ENCODE measurements at regions not wholly inside any gene's neighbourhood (a gene's known extent, or its start where the extent isn't known, plus 50 kb on each side); places are given as distances from the start of the nearest gene placed in this dataset.

DNA sequence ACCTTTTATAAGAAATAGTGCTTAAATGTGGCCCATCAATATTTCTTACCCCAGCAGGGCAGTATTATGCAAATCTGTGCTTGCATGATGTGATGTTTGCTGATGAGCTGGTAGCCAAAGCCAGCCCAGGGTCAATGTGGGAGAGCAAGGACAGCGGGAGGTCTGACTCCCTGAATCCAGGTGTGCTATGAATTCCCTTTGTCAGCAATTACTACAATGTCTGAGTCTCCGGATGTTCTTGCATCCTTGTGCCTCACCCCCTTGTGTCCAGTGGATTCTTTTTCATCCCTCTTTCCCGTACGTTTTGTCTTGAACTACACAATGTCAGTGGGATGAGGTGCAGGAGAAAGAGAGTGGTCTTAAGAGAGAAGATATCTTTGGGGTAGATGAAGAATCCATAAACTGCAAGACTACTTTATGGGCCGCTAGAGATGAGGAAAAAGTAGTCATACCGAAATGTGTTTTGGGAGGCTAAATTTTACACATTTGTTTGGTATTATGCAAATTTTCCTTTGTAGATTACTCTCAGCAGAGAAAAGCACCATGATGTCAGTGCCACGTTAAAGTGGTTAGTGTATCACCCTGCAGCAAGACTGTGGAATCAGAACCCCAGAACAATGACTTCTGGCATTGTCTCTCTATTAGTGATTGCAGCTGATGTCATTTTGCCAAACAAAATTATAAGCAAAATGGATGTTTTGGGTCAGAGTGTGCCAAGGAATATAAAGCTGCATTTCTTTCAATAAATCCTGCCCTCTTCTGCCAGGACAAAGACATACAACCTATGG lies 53.5 kb upstream of the TSHZ3 start:
- no peak for DNase-seq

- DNase-seq = no peak
Observed at GRCh38 chr19:31406106-31406505, 56.9 kb upstream of the TSHZ3 start.

DNA sequence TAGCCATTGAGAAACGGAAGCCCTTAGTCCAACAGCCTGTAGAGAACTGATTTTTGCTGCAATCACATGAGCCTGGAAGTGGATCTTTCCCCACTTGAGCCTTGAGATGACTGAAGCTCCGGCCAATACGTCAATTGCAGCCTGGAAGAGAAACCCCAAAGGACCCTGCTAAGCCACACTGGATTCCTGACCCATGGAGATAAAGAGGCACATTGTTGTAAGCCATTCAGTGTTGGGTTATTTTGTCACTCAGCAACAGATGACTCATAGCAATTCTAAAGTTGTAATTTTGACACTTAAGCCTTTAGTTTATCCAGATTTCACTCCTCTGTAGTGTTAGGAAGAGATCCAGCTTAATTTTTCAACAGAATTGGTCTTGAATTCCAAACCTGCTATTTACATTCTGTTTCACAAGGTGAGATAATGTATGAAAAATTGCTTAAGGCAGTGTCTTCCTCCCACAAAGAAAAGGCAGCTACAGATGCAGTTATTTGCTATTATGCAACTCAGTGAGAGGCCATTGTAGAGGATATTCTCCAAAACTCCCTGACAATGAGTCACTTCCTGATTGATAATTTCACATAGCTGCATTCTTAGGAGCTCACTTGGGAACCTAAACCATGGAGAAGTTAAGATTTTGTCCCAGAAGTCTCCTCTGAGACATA lies 59.4 kb upstream of the TSHZ3 start:
- DNase-seq = peak; percentile 85

DNA sequence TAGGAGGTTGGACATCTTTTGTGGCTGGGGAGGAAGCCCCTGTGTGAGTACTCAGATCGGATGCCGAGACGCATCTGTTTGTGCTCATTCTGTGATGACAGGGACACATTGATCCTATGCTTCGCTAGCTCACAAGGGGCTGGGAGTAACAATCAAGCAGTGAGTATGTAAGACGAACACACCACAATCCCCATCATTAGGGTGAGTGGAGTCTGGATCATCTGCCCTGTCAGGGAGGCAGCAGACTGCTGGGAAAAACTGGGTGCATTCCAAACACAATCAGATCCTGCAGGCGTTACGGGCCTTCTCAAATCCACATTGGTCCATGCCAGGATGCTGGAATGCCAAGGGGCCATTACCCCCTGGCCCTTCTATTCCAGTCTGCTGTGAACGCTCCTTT lies 64.1 kb upstream of the TSHZ3 start:
- no peak for DNase-seq

DNA sequence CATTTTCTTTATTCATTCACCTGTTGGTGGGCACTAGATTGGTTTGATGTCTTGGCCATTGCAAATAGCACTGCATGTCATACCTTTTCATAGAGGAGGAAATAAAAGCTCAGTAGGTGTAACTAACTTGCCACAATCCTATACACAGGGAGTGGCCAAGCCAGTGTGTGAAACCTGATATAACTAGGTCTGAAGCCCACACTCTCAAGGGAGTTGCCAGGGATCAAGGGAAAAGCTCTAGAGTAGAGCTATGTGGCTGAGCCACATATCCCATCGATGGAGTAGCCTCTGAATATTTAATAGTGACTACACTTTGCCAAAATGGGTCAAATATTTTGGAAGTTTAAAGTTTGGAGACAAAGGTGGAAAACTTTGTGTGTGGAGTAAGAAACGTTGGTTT lies 66.1 kb upstream of the TSHZ3 start:
- DNase-seq = no peak

DNA sequence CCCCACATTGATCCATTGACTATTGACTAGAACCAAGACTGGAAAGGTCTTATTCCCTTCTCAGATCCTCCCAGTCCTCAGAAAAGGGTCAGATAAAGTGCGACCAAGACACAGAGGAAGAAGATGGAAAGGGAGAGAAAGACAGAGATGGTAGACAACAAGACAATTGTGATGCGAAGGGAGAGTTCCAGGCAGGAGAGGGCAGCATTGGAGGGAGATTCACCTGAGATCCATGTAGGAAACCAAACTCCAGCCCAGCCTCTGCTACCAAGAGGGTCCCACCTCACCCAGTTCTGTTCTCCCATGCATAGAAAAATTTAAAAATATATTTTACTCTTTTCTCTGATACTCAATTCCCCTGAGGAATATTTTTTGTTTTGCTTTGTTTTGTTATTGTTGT lies 67.3 kb upstream of the TSHZ3 start:
- no peak for DNase-seq

- DNase-seq = no peak
Observed at GRCh38 chr19:31418055-31418454, 68.8 kb upstream of the TSHZ3 start.

DNA sequence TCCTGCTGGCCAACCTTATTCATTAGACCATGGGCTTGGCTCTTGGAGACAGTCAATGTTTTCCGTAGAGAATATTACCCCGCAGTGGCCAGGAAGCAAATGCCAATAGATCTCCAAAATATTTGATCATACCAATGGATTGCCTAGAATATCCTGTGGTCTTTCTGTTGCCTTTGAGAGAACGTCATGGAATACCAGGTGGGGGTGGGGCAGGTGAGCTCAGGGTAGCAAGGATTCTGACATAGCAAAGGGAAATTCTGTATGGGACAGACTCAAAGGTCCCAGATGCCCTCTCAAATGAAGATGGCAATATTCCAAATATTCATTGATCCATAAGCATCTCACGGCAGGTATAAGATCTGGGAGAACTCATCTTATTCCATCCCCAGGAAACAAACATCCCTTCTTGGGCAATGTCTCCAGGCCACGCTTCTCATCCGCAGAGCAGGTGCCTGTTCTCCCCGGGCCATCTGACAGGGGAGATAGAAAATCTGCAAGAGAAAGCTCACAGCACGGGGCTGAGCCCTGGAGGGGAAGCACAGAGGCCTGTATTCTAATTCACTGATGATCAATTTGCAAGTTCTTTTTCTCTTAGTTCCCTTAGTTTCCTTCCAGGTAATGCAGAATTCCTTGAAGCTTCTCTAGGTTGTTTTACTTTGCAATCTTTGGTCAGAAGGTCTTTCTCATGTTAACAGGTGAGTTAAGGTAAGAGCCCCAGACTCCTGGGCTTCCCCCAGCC lies 69.6 kb upstream of the TSHZ3 start:
- DNase-seq = no peak

GRCh38 chr19:31419871-31420445 lies 70.7 kb upstream of the TSHZ3 start:
- no peak for DNase-seq

- DNase-seq = no peak
Observed at GRCh38 chr19:31421082-31421481, 71.8 kb upstream of the TSHZ3 start.

DNA sequence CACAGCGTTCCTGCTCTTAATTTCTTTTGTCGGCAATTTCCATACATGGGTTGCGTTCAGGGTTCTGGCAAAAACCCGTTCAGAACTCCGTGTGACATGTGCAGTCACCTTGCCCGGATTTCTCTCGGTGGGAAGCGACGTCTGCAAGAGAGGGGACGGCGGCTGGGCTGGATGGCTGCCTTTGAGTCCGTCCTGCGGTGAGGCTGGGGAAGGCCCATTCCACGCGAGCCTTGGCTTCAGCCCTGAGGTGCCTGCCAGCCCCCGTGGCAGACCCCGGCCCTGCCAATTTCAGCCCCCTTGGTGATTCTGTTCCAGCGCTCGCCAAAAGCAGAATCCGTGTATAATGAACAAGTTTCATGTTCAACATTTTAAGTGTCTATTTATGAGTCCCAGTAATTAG lies 72.6 kb upstream of the TSHZ3 start:
- no peak for DNase-seq

DNA sequence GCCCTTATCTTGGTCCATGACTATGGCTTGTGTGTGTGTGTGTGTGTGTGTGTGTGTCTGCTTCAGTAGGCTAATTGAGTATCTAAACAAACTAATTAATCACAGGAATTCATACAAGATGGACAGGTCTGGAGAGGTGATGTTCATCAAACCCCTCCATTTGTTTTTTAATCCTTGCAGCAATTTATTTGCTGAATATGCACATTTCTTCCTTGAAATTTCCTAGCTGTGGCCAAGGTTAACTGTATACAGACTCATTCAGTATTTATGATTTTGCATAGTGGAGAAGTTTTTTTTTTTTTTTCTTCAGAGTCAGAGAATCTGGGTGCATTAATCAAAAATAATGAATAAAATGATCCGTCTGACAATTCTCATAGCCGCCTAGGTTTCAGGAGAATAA lies 74.7 kb upstream of the TSHZ3 start:
- DNase-seq = no peak

DNA sequence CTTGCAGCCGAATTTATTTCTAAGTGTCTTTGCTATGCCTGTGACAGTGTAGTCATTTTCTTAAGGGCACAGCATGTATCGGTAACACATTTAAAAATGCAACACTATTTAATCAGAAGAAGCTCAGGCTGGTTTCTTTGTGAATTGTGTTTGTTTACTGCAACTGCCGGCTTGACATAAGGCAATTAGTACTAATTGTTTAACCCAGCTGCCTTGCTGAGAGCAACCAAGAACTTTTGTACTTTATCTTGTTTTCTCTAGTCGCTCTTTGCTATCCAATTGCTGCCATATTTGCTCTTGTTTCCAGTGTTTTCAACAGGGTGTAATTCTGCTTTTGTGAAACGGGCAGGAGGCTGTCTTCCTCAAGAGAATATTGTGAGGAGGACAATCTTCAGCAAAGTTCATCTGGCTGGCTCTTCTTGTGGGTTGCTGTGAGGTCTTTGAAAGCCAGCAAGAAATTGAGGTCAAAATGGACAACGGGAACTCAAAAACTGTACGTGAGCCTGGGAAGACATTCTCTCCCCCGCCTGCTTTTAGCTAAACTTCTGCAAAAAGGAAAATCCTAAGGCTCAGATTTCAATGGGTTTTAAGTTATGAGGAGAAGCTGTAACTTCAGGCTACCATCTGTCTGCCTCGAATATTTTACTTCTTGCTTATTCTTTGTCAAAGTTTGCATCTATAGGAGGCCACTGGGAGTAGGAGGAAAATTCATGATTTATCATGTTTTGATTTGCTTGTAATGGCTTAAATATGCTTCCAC lies 75.8 kb upstream of the TSHZ3 start:
- peak; percentile 51 for DNase-seq

DNA sequence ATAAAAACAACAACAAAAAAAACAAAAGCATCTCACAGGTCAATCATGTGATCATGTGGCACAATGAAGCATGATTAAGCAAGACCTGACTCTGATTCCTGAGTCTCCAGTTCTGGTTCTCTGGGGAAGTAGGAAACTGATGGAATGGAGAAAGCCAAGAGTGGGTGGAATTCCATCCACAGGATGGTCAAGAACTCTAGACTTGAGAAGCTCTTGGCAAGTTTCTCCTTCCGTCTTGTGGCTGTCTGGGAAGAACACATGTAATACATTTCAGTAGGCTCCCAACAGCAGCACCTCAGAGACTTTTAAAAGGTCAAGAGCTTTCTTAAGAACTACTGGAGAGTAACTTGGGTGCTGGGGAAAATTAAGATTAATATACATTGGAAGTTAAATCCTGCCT lies 78.6 kb upstream of the TSHZ3 start:
- DNase-seq = peak; percentile 16

DNA sequence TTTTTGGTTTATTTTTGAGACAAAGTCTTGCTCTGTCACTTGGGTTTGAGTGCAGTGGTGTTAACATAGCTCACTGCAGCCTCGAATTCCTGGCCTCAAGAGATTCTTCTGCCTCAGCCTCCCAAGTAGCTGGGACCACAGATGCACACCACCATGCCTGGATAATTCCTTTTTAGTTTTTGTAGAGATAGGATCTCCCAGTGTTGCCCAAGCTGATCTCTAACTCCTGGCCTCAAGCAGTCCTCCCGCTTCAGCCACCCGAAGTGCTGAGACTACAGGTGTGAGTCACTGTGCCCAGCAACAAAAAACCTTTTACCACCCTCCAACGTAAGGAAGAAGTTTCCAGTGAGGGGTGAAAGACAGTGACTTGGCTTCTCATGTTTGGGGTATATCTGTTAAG lies 81.1 kb upstream of the TSHZ3 start:
- DNase-seq = no peak

- no peak for DNase-seq
Observed at GRCh38 chr19:31432201-31432810, 83.1 kb upstream of the TSHZ3 start.

- peak; percentile 27 for DNase-seq
Observed at GRCh38 chr19:31436121-31436776, 87.0 kb upstream of the TSHZ3 start.

DNA sequence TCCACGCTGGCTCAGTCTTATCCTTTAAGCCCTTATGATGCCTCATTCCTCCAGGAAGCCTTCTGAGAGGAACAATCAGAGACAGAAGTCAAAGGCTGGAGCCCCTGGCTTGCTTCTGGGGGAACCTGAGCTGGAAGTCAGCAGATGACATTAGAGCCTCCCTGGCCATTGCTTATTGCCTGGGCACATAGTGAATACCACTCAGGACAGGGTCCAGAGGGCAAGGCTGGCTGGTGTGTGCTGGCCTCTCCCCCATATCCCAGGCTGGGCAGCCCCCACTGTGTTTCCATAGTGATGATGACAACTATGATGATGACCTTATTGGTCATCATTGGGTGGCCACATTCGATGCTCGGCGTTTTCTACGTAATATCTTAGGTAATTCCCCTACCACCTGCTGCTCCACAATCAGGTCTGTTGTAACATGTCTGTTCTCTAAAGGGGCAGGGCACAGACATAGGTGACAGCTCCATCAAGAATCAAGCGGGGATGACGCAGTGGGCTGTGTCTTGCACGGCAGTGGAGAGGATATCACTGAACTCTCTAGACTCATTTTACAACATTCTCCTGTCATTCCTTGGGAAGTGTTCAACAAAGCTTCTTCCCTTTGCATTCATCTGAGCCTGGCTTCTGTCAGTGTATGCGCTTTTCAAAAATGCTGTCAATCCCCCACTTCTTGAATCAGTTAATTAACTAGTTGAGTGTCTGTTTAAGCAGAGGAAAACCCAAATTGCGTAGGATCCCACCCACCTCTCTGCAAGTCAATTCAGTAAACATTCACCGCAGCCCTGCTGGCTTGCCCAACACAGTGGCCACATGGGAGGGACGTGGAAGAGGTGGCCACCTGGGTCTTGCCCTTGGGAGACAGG lies 89.4 kb upstream of the TSHZ3 start:
- DNase-seq = no peak

GRCh38 chr19:31439270-31439573 lies 90.0 kb upstream of the TSHZ3 start:
- no peak for DNase-seq

DNA sequence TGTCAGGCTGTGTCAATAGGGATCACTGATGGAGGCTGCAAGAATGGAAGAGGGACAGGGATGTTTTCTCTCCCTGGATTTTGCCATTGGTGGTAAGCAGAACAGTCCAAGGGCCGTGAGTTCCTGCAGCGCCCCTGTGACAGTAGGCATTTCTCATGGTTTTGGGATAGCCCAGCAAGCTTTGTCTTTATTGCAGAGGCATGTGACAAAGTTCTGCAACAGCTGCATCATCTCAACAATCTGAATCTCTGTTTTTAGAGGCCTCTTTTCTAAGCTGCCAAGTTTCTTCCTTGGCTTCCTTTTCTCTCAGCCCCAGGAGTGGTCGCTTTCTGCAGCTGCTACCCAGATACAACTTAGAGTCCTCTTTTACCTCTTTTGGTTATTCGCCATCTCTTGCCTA lies 95.7 kb upstream of the TSHZ3 start:
- DNase-seq = no peak

GRCh38 chr19:31445406-31445805 lies 96.2 kb upstream of the TSHZ3 start:
- no peak for DNase-seq

All from fibroblast of skin of abdomen (primary cell).